ENCODE measurements at regions not wholly inside any gene's neighbourhood (a gene's known extent, or its start where the extent isn't known, plus 50 kb on each side); places are given as distances from the start of the nearest gene placed in this dataset.

GRCh38 chr5:155492191-155492590, 478.6 kb downstream of the KIF4B start:
- TF ChIP-seq CTCF (IDR thresholded peaks at IDR 0.05), result no peak
- no peak for DNase-seq (ENCODE audit: low spot score)
- H3K27ac ChIP-seq, result no peak overlapping the region

GRCh38 chr5:155504606-155505005, 491.1 kb downstream of the KIF4B start:
- no peak overlapping the region for H3K27ac ChIP-seq
- DNase-seq (ENCODE audit: low spot score), result no peak
- no peak for TF ChIP-seq CTCF (IDR thresholded peaks at IDR 0.05)
- no peak overlapping the region for H3K4me3 ChIP-seq

More at GRCh38 chr5:155492191-155492590, 478.6 kb downstream of the KIF4B start:
- no peak overlapping the region for H3K4me3 ChIP-seq

GRCh38 chr5:155507363-155507762, 493.8 kb downstream of the KIF4B start:
- H3K27ac ChIP-seq, result no peak overlapping the region
- TF ChIP-seq CTCF (IDR thresholded peaks at IDR 0.05), result no peak
- no peak for DNase-seq (ENCODE audit: low spot score)
- H3K4me3 ChIP-seq, result no peak overlapping the region

GRCh38 chr5:155508673-155509072, 495.1 kb downstream of the KIF4B start:
- no peak for TF ChIP-seq CTCF (IDR thresholded peaks at IDR 0.05)
- DNase-seq (ENCODE audit: low spot score), result no peak
- Histone ChIP-seq H3K4me3 (no peak overlapping the region), H3K27ac (no peak overlapping the region)

- TF ChIP-seq CTCF (IDR thresholded peaks at IDR 0.05), result no peak
- DNase-seq (ENCODE audit: low spot score), result no peak
- Histone ChIP-seq H3K27ac (no peak overlapping the region), H3K4me3 (no peak overlapping the region)
Observed at GRCh38 chr5:155512329-155512728, 498.8 kb downstream of the KIF4B start.

- DNase-seq (ENCODE audit: low spot score), result no peak
- H3K27ac ChIP-seq, result no peak overlapping the region
Observed at GRCh38 chr5:155514105-155514563, 500.6 kb downstream of the KIF4B start.

More at GRCh38 chr5:155514105-155514563, 500.6 kb downstream of the KIF4B start:
- no peak for TF ChIP-seq CTCF (IDR thresholded peaks at IDR 0.05)
- no peak overlapping the region for H3K4me3 ChIP-seq
